GM19467 (cell line): ENCODE measurements at regions not wholly inside any gene's neighbourhood (a gene's known extent, or its start where the extent isn't known, plus 50 kb on each side); places are given as distances from the start of the nearest gene placed in this dataset.
"Not testable (repeated sequence)": the region's sequence is repeated elsewhere in the genome, so short reads cannot be mapped to it uniquely, and the experiment has no call there.

Source experiments
- ATAC-seq: cut with Tn5 transposase; IDR thresholded peaks from one replicate; pipeline ENCODE4 v1.9.1; 2021; ENCODE audit warnings: mild to moderate bottlenecking, moderate library complexity; ENCODE audit not compliant: unreplicated experiment

- no peak for ATAC-seq
Measured at GRCh38 chr10:61612450-61612849, 50.3 kb upstream of the CABCOCO1 start.

DNA sequence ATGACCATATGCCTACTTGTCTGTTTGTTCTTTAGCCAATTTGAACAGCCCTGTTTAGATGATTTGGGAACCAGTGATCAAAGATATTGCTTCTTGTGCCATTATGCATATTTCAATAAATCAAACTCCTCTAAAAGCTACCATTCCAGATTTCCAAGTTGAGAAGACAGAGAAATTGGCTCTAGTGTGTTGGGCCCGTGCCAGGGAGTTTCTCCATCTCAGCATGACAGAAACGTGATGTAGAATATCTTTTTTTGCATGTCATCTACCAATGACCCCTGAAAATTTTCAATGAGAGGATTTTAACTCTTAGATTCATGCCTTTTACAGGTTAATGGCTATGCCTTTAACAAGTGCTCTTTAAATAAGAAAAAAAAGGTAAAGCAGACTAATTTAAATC lies 50.7 kb upstream of the CABCOCO1 start:
- no peak for ATAC-seq

GRCh38 chr10:61609701-61610100 lies 53.0 kb upstream of the CABCOCO1 start:
- no peak for ATAC-seq

DNA sequence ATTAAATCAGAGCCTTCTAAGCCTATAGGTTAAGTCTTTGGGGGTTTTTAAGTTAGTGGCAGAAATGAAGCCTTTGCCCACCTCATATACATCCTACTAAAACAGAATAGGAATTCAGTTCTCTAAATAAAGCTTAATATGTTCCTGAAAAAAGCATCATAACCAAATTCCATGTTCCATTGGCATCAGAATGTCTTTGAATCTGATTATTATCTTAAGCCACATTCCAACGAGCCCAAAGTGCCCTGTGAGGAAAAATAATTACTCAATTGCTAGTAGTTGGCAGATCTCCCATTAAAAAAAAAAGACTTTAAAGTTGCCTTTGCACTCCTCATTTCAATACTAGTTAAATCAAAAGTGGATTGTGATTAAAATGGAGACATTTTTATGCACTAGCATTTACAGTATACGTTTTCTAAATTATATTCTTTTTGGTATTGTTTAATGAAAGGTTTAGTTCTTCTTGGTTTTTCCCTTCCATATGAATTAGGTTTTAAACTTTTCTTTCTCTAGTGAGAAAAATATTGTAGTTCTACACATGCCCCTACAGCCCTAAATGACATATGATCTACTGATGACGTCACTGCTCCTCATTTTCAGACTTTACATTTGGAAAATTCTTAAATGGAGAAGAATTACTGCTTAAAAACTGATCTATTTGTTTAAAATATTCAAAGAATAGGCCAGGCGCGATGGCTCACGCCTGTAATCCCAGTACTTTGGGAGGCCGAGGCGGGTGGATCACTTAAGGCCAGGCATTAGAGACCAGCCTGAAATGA lies 54.3 kb upstream of the CABCOCO1 start:
- ATAC-seq: no peak

DNA sequence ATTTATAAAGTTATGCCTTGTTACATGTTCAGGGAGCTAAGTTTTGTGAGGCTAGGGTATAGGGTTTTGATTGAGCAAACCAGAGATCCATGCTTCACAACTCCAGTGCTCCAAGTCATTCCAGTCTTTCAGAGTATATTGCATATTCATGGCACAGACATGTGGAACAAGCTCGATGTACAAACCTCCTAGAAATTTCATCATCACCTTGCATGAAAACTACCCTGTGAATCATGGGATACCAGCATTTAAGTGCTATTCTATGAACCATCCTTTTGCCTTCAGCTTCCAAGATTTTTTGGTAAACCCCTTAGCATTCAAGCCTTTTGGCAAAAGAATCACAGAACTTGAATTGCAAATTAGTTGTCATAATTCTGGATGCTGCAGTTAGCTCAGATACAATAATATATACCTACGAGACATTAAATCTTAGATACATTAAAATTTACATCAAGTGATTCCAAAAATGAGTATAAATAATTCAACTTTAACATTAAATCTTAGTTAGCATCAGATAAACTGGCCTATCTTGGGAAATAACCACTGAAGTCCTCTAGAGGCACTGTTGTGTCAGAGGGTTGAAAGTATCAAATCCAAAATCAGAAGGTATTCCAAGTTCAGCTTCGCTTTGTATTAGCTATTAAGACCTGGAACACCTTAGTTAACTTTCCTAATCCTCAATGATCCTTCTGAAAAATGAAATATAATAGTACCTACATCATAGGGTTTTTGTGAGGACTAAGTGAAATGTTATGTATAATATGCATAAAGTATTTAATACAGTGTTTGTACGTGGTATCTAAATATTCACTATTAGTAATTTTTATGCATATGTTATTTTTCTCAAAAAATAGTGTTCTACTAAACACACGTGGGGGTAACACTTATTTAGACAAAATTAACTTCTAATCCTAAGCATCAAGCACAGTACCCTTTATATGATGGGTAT lies 55.5 kb upstream of the CABCOCO1 start:
- no peak for ATAC-seq

GRCh38 chr10:61605221-61605620 lies 57.5 kb upstream of the CABCOCO1 start:
- no peak for ATAC-seq

DNA sequence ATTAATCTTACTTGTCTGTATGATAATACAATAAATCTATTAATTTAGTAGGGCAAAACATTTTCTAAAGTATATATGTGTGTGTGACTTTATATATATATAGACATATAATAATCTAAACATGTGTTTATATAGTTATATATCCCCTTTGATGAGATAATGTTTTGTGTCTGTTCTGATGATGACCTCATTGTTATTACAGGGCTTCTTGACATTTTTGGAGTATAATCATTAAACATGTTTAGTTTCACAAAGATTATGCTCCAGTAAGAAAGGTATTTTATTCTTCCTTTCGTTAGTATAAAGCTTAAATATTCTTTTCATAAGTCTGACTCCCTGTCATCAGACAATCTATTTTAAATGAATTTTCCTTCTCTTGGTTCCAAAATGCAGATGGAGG lies 62.3 kb upstream of the CABCOCO1 start:
- ATAC-seq: no peak

- ATAC-seq: no peak
Measured at GRCh38 chr10:61594430-61594829, 68.3 kb upstream of the CABCOCO1 start.

DNA sequence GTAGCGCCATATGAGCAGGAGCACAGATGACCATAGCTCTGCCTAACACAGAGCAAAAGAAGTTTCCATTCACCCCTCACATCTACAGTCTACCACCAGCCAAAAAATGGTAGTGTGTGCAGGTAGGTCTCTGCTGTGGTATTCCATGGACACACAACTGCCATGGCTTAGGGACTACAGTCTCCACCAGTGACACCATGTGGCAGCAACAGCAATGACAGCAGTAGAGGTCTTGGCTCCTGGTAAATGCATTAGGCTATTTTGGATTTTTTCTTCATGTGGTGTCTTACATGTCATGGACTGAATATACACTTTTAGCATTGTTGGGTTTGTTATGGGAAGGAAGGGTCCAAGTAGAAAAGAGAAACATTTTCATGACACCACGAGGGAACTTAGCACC lies 70.1 kb upstream of the CABCOCO1 start:
- ATAC-seq: no peak

- ATAC-seq: no peak
Measured at GRCh38 chr10:61589547-61590243, 73.0 kb upstream of the CABCOCO1 start.

- ATAC-seq: no peak
Measured at GRCh38 chr10:61588770-61589211, 73.9 kb upstream of the CABCOCO1 start.

DNA sequence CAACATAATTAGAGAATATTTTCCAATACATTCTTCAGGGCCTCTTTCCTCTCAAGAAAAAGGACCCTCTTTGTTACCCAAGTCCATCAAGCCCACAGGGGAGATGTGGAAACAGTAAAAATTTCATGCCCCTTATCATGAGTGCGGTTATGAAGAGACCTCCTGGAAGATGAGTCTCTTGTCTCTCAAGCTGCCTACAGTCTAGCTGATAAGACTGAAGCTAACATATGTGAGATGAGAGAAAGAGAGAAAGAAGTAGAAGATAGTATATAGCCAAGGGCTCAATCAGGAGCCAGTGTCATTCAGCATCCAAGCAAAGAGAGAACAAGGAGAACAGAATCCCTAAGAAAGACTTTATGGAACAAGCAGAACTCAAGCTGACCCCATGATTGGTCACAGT lies 75.9 kb upstream of the CABCOCO1 start:
- ATAC-seq: no peak

DNA sequence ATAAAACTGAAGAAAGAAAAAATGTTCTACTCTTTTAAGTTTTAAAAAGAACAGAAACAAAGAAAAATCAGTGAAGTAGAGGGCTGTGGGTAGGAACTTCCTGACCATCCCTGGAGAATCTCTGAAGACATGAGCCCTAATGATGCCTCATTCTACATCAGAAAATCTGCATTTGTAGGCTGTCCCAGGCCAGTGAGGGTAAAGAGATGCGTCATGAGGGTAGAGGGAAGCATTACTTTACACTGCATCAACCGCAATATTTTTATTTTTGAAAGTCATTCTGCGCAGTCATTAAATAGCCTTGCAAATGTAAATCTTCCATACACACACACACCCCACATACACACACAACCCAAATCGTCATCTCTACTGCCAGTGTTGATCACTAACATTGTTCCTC lies 82.1 kb upstream of the CABCOCO1 start:
- no peak for ATAC-seq

DNA sequence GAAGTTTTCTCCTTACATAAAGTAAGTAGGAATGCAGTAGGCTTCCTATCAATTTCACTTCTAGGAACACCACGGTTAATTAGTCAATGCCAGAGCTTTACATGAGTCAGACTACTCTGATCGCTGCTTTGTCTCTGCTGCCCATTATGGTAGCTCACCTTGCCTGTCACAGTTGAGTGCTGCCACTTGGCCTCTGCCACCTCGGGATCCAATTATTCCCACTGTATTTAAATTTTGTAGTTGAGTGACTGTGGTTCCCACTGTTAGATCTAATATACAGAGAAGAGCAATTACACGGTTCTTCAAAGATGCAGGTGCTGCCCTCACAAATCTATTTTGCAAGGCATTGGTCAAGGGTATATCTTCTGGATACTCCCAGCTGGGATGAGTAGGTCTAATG lies 92.5 kb upstream of the CABCOCO1 start:
- not testable (repeated sequence) for ATAC-seq

GRCh38 chr10:61567729-61568128 lies 95.0 kb upstream of the CABCOCO1 start:
- ATAC-seq: no peak

DNA sequence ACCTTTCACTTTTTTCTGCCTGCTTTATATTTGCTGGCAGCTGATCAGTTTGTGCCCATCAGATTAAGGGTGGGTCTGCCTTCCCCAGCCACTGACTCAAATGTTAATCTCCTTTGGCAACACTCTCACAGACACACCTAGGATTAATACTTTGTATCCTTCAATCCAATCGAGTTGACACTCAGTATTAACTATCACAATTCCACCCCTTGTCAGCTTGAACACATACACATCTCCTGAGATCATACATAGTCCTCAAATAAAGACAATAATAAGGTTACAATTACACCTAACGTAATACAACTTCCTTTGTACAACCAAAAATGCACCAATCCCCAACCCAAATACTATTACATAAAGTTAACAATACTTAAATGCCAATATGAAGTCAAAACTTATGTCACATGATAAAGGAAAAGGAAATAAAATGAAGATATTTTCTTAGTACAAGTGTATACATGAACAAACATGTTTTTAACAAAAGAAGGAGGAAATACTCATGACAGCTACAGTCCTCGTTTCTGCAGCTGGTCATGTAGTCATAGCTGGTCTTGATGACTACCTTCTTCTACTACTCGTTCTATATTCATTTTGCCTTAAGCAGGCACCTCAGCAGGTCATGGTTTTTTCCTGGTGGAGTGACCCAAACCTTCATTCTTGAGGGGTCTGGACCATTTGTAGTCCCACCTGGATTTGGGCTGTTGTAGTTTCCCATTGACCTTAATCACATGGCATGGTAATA lies 96.7 kb upstream of the CABCOCO1 start:
- ATAC-seq: no peak

GRCh38 chr10:61564444-61564843 lies 98.3 kb upstream of the CABCOCO1 start:
- no peak for ATAC-seq

DNA sequence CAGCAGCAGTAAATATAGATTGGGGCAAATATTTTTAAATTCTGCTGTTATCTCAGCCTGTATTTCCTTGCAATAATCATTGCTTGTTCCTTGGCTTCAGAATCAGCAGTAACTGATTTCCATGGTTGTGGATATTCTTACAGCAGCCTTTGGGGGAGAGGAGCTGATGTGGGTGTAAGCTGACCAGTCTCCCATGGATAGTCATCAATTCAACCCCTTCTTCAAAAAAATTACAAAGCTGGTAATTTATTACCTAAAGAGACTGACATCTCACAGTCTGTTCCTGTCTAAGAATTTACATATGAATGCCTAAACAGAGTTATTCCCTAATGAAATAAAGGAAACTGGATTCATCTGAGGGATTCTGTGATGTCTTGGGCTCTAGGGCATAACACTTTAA lies 103.1 kb upstream of the CABCOCO1 start:
- ATAC-seq: no peak

- no peak for ATAC-seq
Measured at GRCh38 chr10:61558188-61558587, 104.5 kb upstream of the CABCOCO1 start.

DNA sequence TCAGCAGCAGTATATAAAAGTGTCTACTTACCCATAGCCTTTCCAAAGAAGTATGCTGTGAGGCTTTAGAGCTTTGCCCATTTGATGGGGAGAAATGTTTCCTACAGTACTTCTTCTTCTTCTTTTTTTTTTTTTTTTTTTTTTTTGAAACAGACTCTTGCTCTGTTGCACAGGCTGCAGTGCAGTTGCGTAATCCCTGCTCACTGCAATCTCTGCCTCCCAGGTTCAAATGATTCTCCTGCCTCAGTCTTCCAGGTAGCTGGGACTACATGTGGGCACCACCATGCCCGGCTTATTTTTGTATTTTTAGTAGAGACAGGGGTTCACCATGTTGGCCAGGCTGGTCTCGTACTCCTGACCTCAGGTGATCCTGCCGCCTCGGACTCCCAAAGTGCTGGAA lies 101.7 kb upstream of the TMEM26 start:
- ATAC-seq: no peak

- no peak for ATAC-seq
Measured at GRCh38 chr10:61549861-61550260, 96.7 kb upstream of the TMEM26 start.
